ENCODE measurements at regions not wholly inside any gene's neighbourhood (a gene's known extent, or its start where the extent isn't known, plus 50 kb on each side); places are given as distances from the start of the nearest gene placed in this dataset.
"Not testable (repeated sequence)": the region's sequence is repeated elsewhere in the genome, so short reads cannot be mapped to it uniquely, and the experiment has no call there.

DNA sequence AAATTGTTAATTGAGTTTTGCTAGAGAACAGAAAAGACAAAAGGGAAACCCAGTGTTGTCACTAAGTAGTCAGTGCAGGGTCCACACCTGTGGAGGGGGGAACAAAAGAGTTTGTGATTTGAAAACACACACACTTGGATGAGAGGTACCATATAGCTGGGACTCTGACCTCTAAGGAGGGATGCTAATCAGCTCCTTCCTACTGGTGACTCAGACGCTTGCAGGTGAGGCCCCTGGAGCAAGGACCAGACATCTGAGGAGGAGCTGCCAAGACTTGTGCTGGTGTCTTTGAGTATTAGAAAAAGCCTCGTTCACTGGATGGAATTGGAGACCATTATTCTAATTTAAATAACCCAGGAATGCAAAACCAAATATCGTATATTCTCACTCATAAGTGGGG lies 146.4 kb upstream of the MAP2 start:
- Histone ChIP-seq H3K4me3 (ENCODE audit: low read depth, low read length) (no peak overlapping the region), H3K36me3 (ENCODE audit: control insufficient read depth, insufficient read depth, low read length) (no peaks in the 10 kb centered on the region), H3K27me3 (ENCODE audit: control insufficient read depth, insufficient read depth, low read length) (no peaks in the 10 kb centered on the region)
- TF ChIP-seq, protein P1, sequence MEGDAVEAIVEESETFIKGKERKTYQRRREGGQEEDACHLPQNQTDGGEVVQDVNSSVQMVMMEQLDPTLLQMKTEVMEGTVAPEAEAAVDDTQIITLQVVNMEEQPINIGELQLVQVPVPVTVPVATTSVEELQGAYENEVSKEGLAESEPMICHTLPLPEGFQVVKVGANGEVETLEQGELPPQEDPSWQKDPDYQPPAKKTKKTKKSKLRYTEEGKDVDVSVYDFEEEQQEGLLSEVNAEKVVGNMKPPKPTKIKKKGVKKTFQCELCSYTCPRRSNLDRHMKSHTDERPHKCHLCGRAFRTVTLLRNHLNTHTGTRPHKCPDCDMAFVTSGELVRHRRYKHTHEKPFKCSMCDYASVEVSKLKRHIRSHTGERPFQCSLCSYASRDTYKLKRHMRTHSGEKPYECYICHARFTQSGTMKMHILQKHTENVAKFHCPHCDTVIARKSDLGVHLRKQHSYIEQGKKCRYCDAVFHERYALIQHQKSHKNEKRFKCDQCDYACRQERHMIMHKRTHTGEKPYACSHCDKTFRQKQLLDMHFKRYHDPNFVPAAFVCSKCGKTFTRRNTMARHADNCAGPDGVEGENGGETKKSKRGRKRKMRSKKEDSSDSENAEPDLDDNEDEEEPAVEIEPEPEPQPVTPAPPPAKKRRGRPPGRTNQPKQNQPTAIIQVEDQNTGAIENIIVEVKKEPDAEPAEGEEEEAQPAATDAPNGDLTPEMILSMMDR (IDR thresholded peaks at IDR 0.05; ENCODE audit: insufficient read depth, low read length, severe bottlenecking): no peak
- peak; percentile 4 for DNase-seq (ENCODE audit: low read depth)
- FAIRE-seq: no peak

DNA sequence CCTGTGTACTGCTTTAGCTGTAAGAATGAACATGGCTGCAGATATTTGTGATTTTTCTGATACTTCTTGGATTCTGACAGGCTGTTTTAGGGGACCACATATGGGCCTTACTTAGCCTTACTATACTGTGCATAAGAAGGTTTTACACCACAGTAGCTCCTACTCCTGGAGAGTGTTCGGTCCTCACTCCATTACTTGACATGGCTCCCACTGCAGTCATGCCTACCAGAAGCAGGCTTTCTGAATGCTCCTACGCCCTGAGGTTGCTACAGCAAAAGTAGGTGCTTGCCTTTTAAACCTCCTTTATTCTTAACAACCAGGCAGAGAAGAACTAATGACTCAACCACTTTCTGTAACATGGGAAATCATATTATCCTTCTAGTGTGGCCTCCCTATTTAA lies 125.2 kb upstream of the MAP2 start:
- no peak overlapping the region for H3K4me3 ChIP-seq (ENCODE audit: low read depth, low read length)
- no peak for FAIRE-seq
- no peaks in the 10 kb centered on the region for H3K27me3 ChIP-seq (ENCODE audit: control insufficient read depth, insufficient read depth, low read length)
- DNase-seq (ENCODE audit: low read depth): no peak
- no peaks in the 10 kb centered on the region for H3K36me3 ChIP-seq (ENCODE audit: control insufficient read depth, insufficient read depth, low read length)
- TF ChIP-seq, protein P1 (IDR thresholded peaks at IDR 0.05; ENCODE audit: insufficient read depth, low read length, severe bottlenecking): no peak

DNA sequence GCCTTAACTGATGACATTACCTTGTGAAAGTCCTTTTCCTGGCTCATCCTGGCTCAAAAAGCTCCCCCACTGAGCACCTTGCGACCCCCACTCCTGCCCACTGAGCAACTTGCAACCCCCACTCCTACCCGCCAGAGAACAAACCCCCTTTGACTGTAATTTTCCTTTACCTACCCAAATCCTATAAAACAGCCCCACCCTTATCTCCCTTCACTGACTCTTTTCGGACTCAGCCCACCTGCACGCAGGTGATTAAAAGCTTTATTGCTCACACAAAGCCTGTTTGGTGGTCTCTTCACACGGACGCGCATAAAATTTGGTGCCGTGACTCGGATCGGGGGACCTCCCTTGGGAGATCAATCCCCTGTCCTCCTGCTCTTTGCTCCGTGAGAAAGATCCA lies 124.4 kb upstream of the MAP2 start:
- DNase-seq (ENCODE audit: low read depth); FAIRE-seq; H3K4me3 ChIP-seq (ENCODE audit: low read depth, low read length); H3K36me3 ChIP-seq (ENCODE audit: control insufficient read depth, insufficient read depth, low read length); H3K27me3 ChIP-seq (ENCODE audit: control insufficient read depth, insufficient read depth, low read length): not testable (repeated sequence)

DNA sequence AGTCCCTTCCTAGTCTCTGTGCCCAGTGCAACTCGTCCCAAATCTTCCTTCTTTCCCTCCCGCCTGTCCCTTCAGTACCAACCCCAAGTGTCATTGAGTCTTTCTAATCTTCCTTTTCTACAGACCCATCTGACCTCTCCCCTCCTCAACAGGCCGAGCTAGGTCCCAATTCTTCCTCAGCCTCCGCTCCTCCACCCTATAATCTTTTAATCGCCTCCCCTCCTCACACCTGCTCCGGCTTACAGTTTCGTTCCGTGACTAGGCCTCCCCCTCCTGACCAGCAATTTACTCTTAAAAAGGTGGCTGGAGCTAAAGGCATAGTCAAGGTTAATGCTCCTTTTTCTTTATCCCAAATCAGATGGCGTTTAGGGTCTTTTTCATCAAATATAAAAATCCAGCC lies 123.1 kb upstream of the MAP2 start:
- not testable (repeated sequence) for DNase-seq (ENCODE audit: low read depth); FAIRE-seq; H3K27me3 ChIP-seq (ENCODE audit: control insufficient read depth, insufficient read depth, low read length)

DNA sequence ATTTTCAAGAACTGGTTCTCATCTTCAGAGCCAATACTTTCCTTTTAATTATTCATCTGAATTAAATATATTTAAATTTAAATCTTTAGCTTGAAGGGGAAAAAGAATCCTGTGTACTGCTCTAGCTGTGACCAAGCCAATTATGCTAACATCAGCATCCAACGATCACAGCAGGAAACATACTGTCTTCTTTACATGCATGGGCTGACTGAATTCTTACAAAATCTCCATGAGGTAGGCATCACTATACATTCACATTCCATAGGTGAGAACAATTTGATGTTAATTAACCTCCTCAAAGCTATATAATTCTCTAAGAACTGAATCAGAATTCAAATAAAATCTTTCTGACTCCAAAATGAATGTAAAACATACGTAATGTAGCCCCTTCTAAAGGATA lies 118.8 kb upstream of the MAP2 start:
- no peak overlapping the region for H3K4me3 ChIP-seq (ENCODE audit: low read depth, low read length)
- FAIRE-seq (no peak), DNase-seq (ENCODE audit: low read depth) (no peak)
- no peaks in the 10 kb centered on the region for H3K36me3 ChIP-seq (ENCODE audit: control insufficient read depth, insufficient read depth, low read length)
- H3K27me3 ChIP-seq (ENCODE audit: control insufficient read depth, insufficient read depth, low read length): no peaks in the 10 kb centered on the region
- TF ChIP-seq, protein P1 (IDR thresholded peaks at IDR 0.05; ENCODE audit: insufficient read depth, low read length, severe bottlenecking): no peak

More for the DNA sequence above, 123.1 kb upstream of the MAP2 start:
- H3K4me3 ChIP-seq (ENCODE audit: low read depth, low read length); H3K36me3 ChIP-seq (ENCODE audit: control insufficient read depth, insufficient read depth, low read length): not testable (repeated sequence)

DNA sequence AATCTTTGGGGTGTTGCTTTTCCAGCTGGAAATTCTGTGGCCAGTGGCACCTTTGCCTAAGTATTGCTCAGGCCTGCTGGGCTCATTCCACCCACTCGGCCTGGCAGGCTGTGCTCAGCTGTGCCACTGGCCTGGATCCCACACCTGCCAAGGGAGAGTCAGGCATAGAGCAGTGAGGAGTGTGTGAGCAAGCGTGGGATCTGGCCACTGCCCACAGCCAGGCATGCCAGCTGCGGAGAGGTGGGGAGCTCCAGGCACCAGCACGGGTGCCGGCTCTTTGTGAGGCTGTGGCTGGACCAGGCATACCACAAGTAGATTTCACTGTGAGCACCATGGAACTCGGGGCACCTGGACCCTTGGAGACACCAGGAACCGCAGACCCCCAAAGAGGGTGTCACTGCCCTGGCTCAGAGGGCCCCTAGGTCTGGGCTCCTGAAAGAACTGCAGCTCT lies 118.1 kb upstream of the MAP2 start:
- Histone ChIP-seq H3K27me3 (ENCODE audit: control insufficient read depth, insufficient read depth, low read length) (no peaks in the 10 kb centered on the region), H3K4me3 (ENCODE audit: low read depth, low read length) (no peak overlapping the region), H3K36me3 (ENCODE audit: control insufficient read depth, insufficient read depth, low read length) (no peaks in the 10 kb centered on the region)
- TF ChIP-seq, protein P1 (IDR thresholded peaks at IDR 0.05; ENCODE audit: insufficient read depth, low read length, severe bottlenecking): no peak
- FAIRE-seq: no peak
- no peak for DNase-seq (ENCODE audit: low read depth)

DNA sequence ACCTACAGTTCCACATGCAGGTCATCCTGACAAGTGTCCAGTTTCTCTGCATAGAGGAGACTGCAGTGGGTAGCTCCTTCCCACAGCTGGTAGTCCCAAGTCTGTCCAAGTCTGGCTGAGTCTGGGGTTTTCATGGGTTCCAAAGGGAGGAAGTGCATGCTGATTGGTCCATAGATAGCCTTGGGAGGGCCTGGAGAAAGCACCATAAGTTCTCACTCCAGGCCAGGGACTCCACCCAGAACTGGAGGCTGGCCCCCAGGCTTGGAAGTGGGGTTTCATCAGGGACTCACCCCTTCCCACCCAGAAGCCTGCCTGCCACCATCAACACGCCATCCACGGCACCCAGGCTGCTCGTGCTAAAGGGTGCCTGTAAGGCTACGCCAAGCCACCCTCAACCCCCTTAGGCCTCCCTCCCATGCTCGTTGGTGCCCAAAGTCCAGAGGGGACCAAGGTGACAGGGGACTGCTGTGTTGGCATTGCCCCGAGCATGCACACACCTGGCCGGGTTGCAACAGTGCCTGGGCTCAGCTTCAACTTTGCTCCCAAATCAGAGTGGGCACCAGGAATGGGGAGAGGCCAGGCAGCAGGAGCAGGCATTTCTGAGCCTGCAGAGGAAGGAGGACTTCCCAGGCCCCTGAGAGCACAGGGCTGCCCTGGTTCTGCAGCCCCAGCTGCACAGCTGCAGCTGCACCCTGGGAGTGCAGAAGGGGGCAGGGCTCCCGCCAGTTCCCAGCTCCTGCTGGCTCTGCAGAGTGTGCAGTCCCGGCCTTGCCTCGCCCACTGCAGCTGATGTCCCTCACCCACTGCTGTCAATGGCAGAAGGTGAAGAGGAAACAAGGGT lies 116.5 kb upstream of the MAP2 start:
- no peak for FAIRE-seq
- DNase-seq (ENCODE audit: low read depth): no peak
- H3K36me3 ChIP-seq (ENCODE audit: control insufficient read depth, insufficient read depth, low read length): no peaks in the 10 kb centered on the region
- TF ChIP-seq, protein P1 (IDR thresholded peaks at IDR 0.05; ENCODE audit: insufficient read depth, low read length, severe bottlenecking): no peak
- H3K4me3 ChIP-seq (ENCODE audit: low read depth, low read length): no peak overlapping the region
- H3K27me3 ChIP-seq (ENCODE audit: control insufficient read depth, insufficient read depth, low read length): no peaks in the 10 kb centered on the region
